Chondrocyte (in vitro differentiated cells): ENCODE measurements at regions not wholly inside any gene's neighbourhood (a gene's known extent, or its start where the extent isn't known, plus 50 kb on each side); places are given as distances from the start of the nearest gene placed in this dataset.
A peak's percentile ranks its signal among the peaks of the same experiment; 100 is the strongest.

Source experiments
- DNase-seq: peaks from one replicate; pipeline ENCODE4 v3.0.0; 2021; ENCODE audit warnings: mixed read lengths, low spot score
- H3K27ac Mint-ChIP-seq: one replicate; pipeline ENCODE4 v1.8.0; 2021; ENCODE audit warnings: mild to moderate bottlenecking, moderate library complexity, mixed read lengths; ENCODE audit not compliant: unreplicated experiment
- H3K27me3 Mint-ChIP-seq: 2 replicates; pipeline ENCODE4 v1.8.0; 2021; ENCODE audit warnings: low read depth, mixed read lengths
- H3K36me3 Mint-ChIP-seq: 2 replicates; pipeline ENCODE4 v1.8.0; 2021; ENCODE audit warnings: low read depth, mixed read lengths
- H3K4me1 Mint-ChIP-seq: 2 replicates; pipeline ENCODE4 v1.8.0; 2021; ENCODE audit warnings: low read depth, mild to moderate bottlenecking, mixed read lengths
- H3K4me3 Mint-ChIP-seq: one replicate; pipeline ENCODE4 v1.8.0; 2021; ENCODE audit warnings: mild to moderate bottlenecking, moderate library complexity, mixed read lengths; ENCODE audit not compliant: unreplicated experiment
- H3K9me3 Mint-ChIP-seq: 2 replicates; pipeline ENCODE4 v1.8.0; 2021; ENCODE audit warnings: low read depth, mixed read lengths
- TF ChIP-seq, protein P1 (sequence below): fragments of 200-600 bp; sonication (generic); IDR thresholded peaks from 2 replicates; pipeline ENCODE4 v1.5.0; 2021; ENCODE audit warnings: antibody characterized with exemption, mild to moderate bottlenecking, moderate library complexity

DNA sequence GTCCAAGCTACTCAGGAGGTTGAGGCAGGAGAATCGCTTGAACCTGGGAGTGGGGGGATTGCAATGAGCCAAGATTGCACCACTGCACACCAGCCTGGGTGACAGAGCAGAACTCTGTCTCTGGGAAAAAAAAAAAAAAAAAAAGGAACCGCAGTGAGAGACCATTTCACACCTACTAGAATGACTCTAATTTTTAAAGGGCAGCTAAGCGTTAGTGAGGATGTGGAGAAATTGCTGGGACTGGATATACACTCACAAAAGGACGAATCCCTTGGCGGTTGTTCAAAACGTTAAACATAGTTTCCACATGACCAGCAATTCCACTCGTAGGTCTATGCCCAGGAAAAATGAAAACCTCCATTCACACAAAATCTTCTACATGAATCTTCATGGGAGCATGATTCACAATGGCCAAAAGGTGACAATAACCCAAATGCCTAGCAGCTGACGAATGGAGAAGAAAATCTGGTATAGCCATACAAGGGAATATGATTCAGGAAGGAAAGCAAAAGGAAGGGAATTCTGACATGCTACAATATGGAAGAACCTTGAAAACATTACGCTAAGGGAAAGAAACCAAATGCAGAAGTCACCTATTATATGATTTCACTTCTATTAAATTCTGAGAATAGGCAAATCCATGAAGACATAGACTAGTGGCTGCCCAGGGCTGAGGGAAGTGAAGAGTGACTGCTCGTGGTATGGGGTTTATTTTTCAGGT, 127.0 kb downstream of the CHSY1 start:
- H3K36me3 Mint-ChIP-seq: peaks cover 6% of the 10 kb centered on the region
- TF ChIP-seq, protein P1, sequence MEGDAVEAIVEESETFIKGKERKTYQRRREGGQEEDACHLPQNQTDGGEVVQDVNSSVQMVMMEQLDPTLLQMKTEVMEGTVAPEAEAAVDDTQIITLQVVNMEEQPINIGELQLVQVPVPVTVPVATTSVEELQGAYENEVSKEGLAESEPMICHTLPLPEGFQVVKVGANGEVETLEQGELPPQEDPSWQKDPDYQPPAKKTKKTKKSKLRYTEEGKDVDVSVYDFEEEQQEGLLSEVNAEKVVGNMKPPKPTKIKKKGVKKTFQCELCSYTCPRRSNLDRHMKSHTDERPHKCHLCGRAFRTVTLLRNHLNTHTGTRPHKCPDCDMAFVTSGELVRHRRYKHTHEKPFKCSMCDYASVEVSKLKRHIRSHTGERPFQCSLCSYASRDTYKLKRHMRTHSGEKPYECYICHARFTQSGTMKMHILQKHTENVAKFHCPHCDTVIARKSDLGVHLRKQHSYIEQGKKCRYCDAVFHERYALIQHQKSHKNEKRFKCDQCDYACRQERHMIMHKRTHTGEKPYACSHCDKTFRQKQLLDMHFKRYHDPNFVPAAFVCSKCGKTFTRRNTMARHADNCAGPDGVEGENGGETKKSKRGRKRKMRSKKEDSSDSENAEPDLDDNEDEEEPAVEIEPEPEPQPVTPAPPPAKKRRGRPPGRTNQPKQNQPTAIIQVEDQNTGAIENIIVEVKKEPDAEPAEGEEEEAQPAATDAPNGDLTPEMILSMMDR: no peak
- peaks cover 10% of the 10 kb centered on the region for H3K9me3 Mint-ChIP-seq
- peaks cover 71% of the 10 kb centered on the region for H3K4me1 Mint-ChIP-seq
- H3K27ac Mint-ChIP-seq: peak overlapping the region; percentile 86
- H3K4me3 Mint-ChIP-seq: no peak overlapping the region
- no peaks in the 10 kb centered on the region for H3K27me3 Mint-ChIP-seq
- DNase-seq: no peak

DNA sequence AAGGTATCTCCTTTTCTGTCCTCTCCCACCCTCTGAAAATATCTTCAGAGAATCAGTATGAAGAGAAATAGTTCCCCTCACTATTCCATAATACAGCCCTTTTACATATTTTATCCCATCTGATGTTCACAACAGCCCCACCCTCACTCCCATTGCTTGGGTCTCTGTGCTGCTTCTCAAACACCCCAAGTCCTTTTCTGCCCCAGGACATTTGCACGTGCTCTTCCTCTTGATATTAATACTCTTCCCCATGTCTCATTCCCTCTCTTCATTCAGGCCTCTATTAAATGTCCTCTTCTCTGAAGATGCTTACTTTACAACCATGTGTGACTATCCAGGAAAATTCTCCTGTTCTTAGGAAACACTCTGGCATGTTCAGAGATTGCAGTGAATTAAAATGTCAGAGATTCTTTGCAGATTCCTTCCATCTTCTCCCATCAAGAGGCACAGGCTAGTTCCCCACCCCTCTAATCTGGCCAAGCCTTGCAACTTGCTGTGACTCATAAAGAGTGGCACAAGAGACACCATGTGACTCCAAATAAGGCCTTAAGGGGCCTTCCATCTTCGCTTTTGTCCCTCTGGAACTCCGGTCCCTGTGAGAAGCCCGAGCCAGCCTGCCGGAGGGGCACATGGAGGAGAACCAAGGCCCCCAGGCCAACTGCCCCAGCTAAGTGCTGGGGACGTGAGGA, 128.5 kb downstream of the CHSY1 start:
- no peak for DNase-seq
- Mint-ChIP-seq H3K27me3 (no peaks in the 10 kb centered on the region), H3K27ac (peak overlapping the region; percentile 65), H3K4me3 (no peak overlapping the region), H3K9me3 (peaks cover 7% of the 10 kb centered on the region), H3K36me3 (peaks cover 5% of the 10 kb centered on the region), H3K4me1 (peaks cover 68% of the 10 kb centered on the region)
- TF ChIP-seq, protein P1: no peak

DNA sequence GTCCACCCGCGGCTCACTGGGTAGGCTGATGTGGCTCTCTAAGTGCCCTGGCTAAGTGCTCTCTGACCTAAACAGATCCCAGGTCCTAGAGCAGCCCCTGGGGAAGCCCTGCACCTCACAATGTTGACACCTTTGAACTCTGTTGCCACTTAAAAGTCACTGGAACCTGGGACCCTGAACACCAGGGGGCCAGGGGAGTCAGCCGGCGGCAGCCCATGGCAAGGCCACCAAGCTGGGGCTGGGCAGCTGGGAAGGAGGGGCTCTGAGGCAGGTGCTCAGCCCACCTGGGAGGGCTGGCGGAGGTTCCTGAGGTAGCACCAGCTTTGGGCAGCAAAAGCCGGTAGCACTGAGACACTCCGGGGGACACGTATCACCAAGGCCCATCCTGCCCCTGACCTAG, 129.0 kb downstream of the CHSY1 start:
- H3K4me3 Mint-ChIP-seq: no peak overlapping the region
- no peaks in the 10 kb centered on the region for H3K36me3 Mint-ChIP-seq
- H3K27ac Mint-ChIP-seq: no peak overlapping the region
- peaks cover 62% of the 10 kb centered on the region for H3K4me1 Mint-ChIP-seq
- TF ChIP-seq, protein P1: no peak
- H3K9me3 Mint-ChIP-seq: peaks cover under 1% of the 10 kb centered on the region
- H3K27me3 Mint-ChIP-seq: no peaks in the 10 kb centered on the region
- DNase-seq: no peak

- Mint-ChIP-seq H3K4me1 (peaks cover 57% of the 10 kb centered on the region), H3K36me3 (no peaks in the 10 kb centered on the region), H3K27me3 (no peaks in the 10 kb centered on the region), H3K27ac (peak overlapping the region; percentile 62), H3K4me3 (peak overlapping the region; percentile 55), H3K9me3 (no peaks in the 10 kb centered on the region)
- no peak for DNase-seq
- TF ChIP-seq, protein P1: no peak
Measured at GRCh38 chr15:101122266-101122665, 129.6 kb downstream of the CHSY1 start.

GRCh38 chr15:101121511-101122090, 130.2 kb downstream of the CHSY1 start:
- peak overlapping the region; percentile 62 for H3K27ac Mint-ChIP-seq
- TF ChIP-seq, protein P1: peak; percentile 69
- no peaks in the 10 kb centered on the region for H3K36me3 Mint-ChIP-seq
- no peaks in the 10 kb centered on the region for H3K27me3 Mint-ChIP-seq
- no peak for DNase-seq
- H3K4me3 Mint-ChIP-seq: peak overlapping the region; percentile 55
- no peaks in the 10 kb centered on the region for H3K9me3 Mint-ChIP-seq
- H3K4me1 Mint-ChIP-seq: peaks cover 52% of the 10 kb centered on the region
